Breast epithelium (tissue), 4 donors: ENCODE measurements at regions not wholly inside any gene's neighbourhood (a gene's known extent, or its start where the extent isn't known, plus 50 kb on each side); places are given as distances from the start of the nearest gene placed in this dataset.
A peak's percentile ranks its signal among the peaks of the same experiment; 100 is the strongest.

Experiments used
- DNase-seq, 2 donors: peaks; one replicate each; pipeline ENCODE4 v3.0.0-alpha.2; 2019; ENCODE audit warnings: low spot score in 2 of 2
- H3K27ac ChIP-seq, 2 donors: fragments of 200-600 bp; sonication (generic) in 1 of 2; one replicate each; pipeline ENCODE4 v1.5.1; 2016 to 2019; ENCODE audit warnings: mild to moderate bottlenecking in 1 of 2
- H3K27me3 ChIP-seq, 2 donors: fragments of 200-600 bp; sonication (generic) in 1 of 2; one replicate each; pipeline versions ENCODE4 v1.5.1 to v1.6.0; 2017 to 2019; ENCODE audit warnings: control low read depth in 1 of 2, mild to moderate bottlenecking in 1 of 2
- H3K36me3 ChIP-seq: fragments of 200-600 bp; one replicate; pipeline ENCODE4 v1.5.1; 2019
- H3K4me1 ChIP-seq, 2 donors: fragments of 200-600 bp; sonication (generic); one replicate each; pipeline ENCODE4 v1.5.1; 2016 to 2019; ENCODE audit warnings: control low read depth in 1 of 2
- H3K4me3 ChIP-seq, 3 donors: fragments of 200-600 bp; sonication (generic); 1 replicate in 2 of 3; 2 replicates in 1 of 3; pipeline ENCODE4 v1.5.1; 2016 to 2019; ENCODE audit warnings: mild to moderate bottlenecking in 3 of 3, moderate library complexity in 2 of 3
- H3K9me3 ChIP-seq, 2 donors: fragments of 200-600 bp; sonication (generic) in 1 of 2; one replicate each; pipeline ENCODE4 v1.5.1; 2016 to 2019; ENCODE audit warnings: control low read depth in 1 of 2
- POLR2A ChIP-seq: fragments of 450-650 bp; IDR thresholded peaks from one replicate; pipeline ENCODE4 v1.6.1; 2016; ENCODE audit warnings: antibody characterized with exemption, mild to moderate bottlenecking, moderate library complexity
- POLR2AphosphoS5 ChIP-seq, 3 donors: sonication (generic); formaldehyde crosslinking; IDR thresholded peaks; one replicate each; pipeline ENCODE4 v1.6.1; 2017; ENCODE audit warnings: antibody characterized with exemption in 3 of 3
- intact Hi-C: fragments of 100-400 bp; cut with DNase I; formaldehyde crosslinking; loops from one replicate; pipeline ENCODE4 v1.15.1; 2023; ENCODE audit warnings: low total_unique reads
- TF ChIP-seq, protein P1 (sequence below), 3 donors: fragments of 450-650 bp; IDR thresholded peaks; one replicate each; pipeline ENCODE4 v1.5.1; 2016 to 2017; ENCODE audit warnings: antibody characterized with exemption in 3 of 3, mild to moderate bottlenecking in 3 of 3, moderate library complexity in 3 of 3

DNA sequence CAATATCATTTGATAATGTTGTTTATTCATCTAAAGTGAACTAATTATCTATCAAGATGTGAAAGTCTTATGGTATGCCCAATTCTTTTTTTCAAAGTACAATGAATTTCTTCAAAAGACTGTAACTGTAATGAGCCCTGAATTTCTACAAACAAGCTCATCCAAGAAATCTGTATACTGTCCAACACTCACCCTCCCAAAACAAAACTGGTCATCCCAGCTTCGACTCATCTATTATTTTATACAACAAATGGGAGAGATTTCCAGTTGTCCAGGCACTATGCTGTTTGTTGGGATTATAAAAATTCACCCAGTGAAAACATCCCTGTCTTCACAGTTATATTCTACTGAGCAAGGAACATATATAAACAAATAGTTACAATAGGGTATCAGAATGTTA lies 806.9 kb downstream of the TNS3 start:
- DNase-seq, result no peak
- no peaks in the 10 kb centered on the region for H3K4me1 ChIP-seq
- H3K36me3 ChIP-seq, result no peaks in the 10 kb centered on the region
- H3K4me3 ChIP-seq, result no peak overlapping the region
- intact Hi-C loops, result no loop called here
- no peak overlapping the region for H3K27ac ChIP-seq
- H3K27me3 ChIP-seq, result no peaks in the 10 kb centered on the region
- TF ChIP-seq, protein P1, sequence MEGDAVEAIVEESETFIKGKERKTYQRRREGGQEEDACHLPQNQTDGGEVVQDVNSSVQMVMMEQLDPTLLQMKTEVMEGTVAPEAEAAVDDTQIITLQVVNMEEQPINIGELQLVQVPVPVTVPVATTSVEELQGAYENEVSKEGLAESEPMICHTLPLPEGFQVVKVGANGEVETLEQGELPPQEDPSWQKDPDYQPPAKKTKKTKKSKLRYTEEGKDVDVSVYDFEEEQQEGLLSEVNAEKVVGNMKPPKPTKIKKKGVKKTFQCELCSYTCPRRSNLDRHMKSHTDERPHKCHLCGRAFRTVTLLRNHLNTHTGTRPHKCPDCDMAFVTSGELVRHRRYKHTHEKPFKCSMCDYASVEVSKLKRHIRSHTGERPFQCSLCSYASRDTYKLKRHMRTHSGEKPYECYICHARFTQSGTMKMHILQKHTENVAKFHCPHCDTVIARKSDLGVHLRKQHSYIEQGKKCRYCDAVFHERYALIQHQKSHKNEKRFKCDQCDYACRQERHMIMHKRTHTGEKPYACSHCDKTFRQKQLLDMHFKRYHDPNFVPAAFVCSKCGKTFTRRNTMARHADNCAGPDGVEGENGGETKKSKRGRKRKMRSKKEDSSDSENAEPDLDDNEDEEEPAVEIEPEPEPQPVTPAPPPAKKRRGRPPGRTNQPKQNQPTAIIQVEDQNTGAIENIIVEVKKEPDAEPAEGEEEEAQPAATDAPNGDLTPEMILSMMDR (IDR thresholded peaks at IDR 0.05), result no peak
- TF ChIP-seq POLR2A (no peak), POLR2AphosphoS5 (IDR thresholded peaks at IDR 0.05) (no peak)
- peaks cover 0 to 8% of the 10 kb centered on the region in 2 donors for H3K9me3 ChIP-seq

DNA sequence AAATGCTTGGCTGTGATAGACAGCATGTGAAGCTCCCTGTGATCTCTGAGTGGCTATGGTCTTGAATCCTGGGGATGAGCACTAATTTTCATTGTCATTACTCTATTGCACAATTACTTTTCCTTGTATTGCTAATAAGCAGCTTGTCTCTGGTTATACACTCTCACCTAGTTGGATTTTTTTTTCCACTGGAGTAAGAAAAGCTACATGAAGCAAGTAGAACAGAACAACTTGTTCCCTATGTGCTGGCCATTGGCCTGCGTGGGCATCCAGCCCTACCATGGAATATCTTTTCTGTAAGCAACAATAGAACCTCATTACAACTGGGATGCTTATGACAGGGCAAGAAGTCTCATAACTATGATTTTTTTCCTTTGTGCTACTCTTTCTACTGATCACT lies 807.4 kb downstream of the TNS3 start:
- Histone ChIP-seq H3K4me1 (no peaks in the 10 kb centered on the region), H3K27me3 (no peaks in the 10 kb centered on the region), H3K36me3 (no peaks in the 10 kb centered on the region), H3K4me3 (no peak overlapping the region), H3K9me3 (peaks cover 0 to 4% of the 10 kb centered on the region in 2 donors), H3K27ac (no peak overlapping the region)
- intact Hi-C loops, result no loop called here
- no peak for DNase-seq
- TF ChIP-seq POLR2AphosphoS5 (IDR thresholded peaks at IDR 0.05), result no peak
- TF ChIP-seq, protein P1 (IDR thresholded peaks at IDR 0.05), result no peak
- no peak for TF ChIP-seq POLR2A

DNA sequence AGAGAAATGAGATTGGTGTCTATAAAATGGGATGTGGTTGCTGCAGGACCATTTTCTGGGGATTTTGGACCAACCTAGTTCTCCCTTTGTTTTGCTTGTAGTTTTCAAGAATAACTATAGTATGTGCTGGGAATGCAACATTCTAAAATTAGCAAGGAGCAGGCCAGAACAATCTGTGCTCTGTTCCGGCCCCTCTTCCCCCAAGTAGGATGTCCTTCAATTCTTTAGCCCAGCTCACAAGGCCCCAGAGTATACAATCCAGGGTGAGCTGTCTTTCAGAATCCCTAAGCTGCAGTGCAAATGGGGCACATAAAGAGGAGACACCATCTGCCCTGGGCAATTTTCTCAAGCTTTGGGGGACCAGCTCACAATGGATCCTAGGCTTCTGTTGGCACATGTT lies 809.1 kb downstream of the TNS3 start:
- Histone ChIP-seq H3K9me3 (peaks cover 5 to 12% of the 10 kb centered on the region in 2 donors), H3K27me3 (no peaks in the 10 kb centered on the region), H3K4me3 (no peak overlapping the region), H3K27ac (no peak overlapping the region), H3K36me3 (no peaks in the 10 kb centered on the region), H3K4me1 (no peaks in the 10 kb centered on the region)
- no peak for DNase-seq
- intact Hi-C loops, result no loop called here
- TF ChIP-seq POLR2A, result no peak
- TF ChIP-seq POLR2AphosphoS5 (IDR thresholded peaks at IDR 0.05), result no peak
- TF ChIP-seq, protein P1 (IDR thresholded peaks at IDR 0.05), result no peak

DNA sequence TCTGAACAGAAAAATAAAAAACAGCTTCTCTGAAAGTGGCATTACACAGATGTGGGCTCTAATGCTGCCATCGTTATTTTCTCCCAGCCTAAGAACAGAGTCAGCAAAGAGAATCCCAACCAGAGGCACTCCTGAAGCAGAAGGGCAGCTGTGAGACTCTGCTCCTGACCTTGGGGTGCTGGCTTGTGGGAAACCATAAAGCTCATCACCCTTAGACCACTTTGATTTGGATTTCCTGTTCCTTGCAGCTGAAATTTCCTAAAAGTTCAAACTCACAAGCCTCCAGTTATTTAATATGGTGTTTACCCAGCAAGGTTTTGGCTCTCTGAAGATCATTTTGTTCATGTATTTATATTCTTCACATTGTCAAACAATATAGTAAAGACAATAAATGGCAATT lies 814.8 kb downstream of the TNS3 start:
- no peaks in the 10 kb centered on the region for H3K27me3 ChIP-seq
- H3K36me3 ChIP-seq, result no peaks in the 10 kb centered on the region
- no peak for TF ChIP-seq POLR2AphosphoS5 (IDR thresholded peaks at IDR 0.05)
- H3K27ac ChIP-seq, result no peak overlapping the region
- H3K4me1 ChIP-seq, result peaks cover 0 to 4% of the 10 kb centered on the region in 2 donors
- intact Hi-C loops, result no loop called here
- no peak for DNase-seq
- no peak overlapping the region for H3K4me3 ChIP-seq
- peaks cover 5 to 12% of the 10 kb centered on the region in 2 donors for H3K9me3 ChIP-seq

DNA sequence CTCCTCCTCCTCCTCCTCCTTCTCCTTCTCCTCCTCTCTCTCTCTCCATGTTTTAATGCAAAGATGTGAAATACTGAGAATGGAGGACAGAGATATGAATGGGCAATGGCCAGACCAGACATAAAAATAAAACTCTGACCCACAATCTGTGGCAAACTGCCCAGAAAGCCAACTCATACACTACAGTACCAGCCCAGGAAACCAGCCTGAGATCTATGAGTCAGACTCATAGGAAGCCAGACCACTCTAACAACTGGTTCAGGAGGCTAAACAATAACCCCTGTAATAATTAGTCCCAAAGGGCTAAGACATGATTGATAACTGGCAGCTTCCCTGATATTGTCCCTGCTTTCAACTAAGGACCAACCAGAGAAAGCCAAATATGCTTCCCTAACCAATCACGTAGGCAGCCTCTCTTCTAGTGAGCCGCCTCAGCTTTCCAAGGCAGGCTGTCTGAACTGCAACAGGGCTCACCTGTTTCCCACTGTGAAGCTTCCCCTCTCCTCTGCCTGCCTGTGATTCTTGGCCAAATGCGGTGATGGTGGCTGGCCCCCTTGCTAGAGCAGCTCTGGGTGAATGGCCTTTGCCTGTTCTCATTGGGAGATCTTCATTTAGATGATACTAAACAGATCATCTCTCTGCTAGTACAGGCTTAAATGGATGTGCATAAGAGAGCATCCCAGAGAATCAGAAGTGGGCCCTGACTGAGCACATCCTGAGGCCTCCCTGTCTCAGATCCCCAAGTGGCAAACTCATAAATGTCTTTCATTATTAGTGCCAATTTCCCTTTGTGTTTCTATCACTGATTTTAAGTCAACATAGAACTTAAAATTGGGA lies 817.6 kb downstream of the TNS3 start:
- Histone ChIP-seq H3K9me3 (peaks cover 5 to 12% of the 10 kb centered on the region in 2 donors), H3K36me3 (no peaks in the 10 kb centered on the region), H3K4me3 (no peak overlapping the region), H3K27me3 (no peaks in the 10 kb centered on the region), H3K27ac (peak overlapping the region in 1 of 2 donors; percentile 40), H3K4me1 (peaks cover 0 to 4% of the 10 kb centered on the region in 2 donors)
- no peak for DNase-seq
- intact Hi-C loops, result no loop called here
- TF ChIP-seq, protein P1 (IDR thresholded peaks at IDR 0.05), result no peak
- TF ChIP-seq POLR2AphosphoS5 (IDR thresholded peaks at IDR 0.05), result no peak
